Liver (tissue), 8 donors: ENCODE measurements at regions not wholly inside any gene's neighbourhood (a gene's known extent, or its start where the extent isn't known, plus 50 kb on each side); places are given as distances from the start of the nearest gene placed in this dataset.

Source experiments
- DNase-seq: peaks from one replicate; pipeline ENCODE4 v3.0.0-alpha.2; 2017; ENCODE audit warnings: low spot score
- H3K27ac ChIP-seq, 2 donors: one replicate each; pipeline ENCODE4 v1.7.0; 2013; ENCODE audit warnings: inconsistent platforms in 2 of 2, low read length in 2 of 2, control low read depth in 1 of 2, low read depth in 1 of 2, mild to moderate bottlenecking in 1 of 2
- H3K27me3 ChIP-seq, 4 donors: one replicate each; pipeline versions ENCODE4 v1.6.1 to v1.7.0; 2013; ENCODE audit warnings: low read length in 3 of 4, inconsistent platforms in 1 of 4, mild to moderate bottlenecking in 1 of 4, moderate library complexity in 1 of 4; ENCODE audit not compliant: control insufficient read depth in 4 of 4, insufficient read depth in 4 of 4
- H3K36me3 ChIP-seq, 4 donors: one replicate each; pipeline versions ENCODE4 v1.6.1 to v1.7.0; 2013; ENCODE audit warnings: low read length in 3 of 4, mild to moderate bottlenecking in 3 of 4, low read depth in 1 of 4, moderate library complexity in 1 of 4; ENCODE audit not compliant: control insufficient read depth in 4 of 4, insufficient read depth in 3 of 4
- H3K4me1 ChIP-seq, 4 donors: one replicate each; pipeline versions ENCODE4 v1.6.1 to v1.7.0; 2013; ENCODE audit warnings: low read length in 3 of 4, mild to moderate bottlenecking in 3 of 4, moderate library complexity in 1 of 4; ENCODE audit not compliant: control insufficient read depth in 4 of 4, insufficient read depth in 4 of 4
- H3K4me3 ChIP-seq, 3 donors: one replicate each; pipeline versions ENCODE4 v1.6.1 to v1.7.0; 2013; ENCODE audit warnings: low read length in 3 of 3, control low read depth in 1 of 3, low read depth in 1 of 3, mild to moderate bottlenecking in 1 of 3
- H3K9ac ChIP-seq, 2 donors: one replicate each; pipeline ENCODE4 v1.7.0; 2013; ENCODE audit warnings: low read length in 2 of 2, mild to moderate bottlenecking in 2 of 2, moderate library complexity in 2 of 2, control low read depth in 1 of 2, low read depth in 1 of 2
- H3K9me3 ChIP-seq, 4 donors: one replicate each; pipeline versions ENCODE4 v1.6.1 to v1.7.0; 2013; ENCODE audit warnings: low read length in 3 of 4; ENCODE audit not compliant: control insufficient read depth in 4 of 4
- ATF3 ChIP-seq: IDR thresholded peaks from 2 replicates; pipeline ENCODE4 v1.6.1; 2016; ENCODE audit warnings: antibody characterized with exemption
- CTCF ChIP-seq: fragments of 150-350 bp; IDR thresholded peaks from 2 replicates; pipeline ENCODE4 v1.5.1; 2017; ENCODE audit warnings: improper control_type of control experiment, low read depth, low read length; ENCODE audit not compliant: missing input control
- EGR1 ChIP-seq, 2 donors: IDR thresholded peaks; 2 replicates each; pipeline ENCODE4 v1.6.1; 2016 to 2018; ENCODE audit warnings: antibody characterized with exemption in 2 of 2, low read depth in 2 of 2
- FOXA1 ChIP-seq: IDR thresholded peaks from 2 replicates; pipeline ENCODE4 v1.6.1; 2016; ENCODE audit warnings: antibody characterized with exemption
- GABPA ChIP-seq, 2 donors: IDR thresholded peaks in 1 of 2; conservative IDR thresholded peaks in 1 of 2; 2 replicates each; pipeline ENCODE4 v1.6.1; 2016; ENCODE audit warnings: antibody characterized with exemption in 2 of 2, mild to moderate bottlenecking in 1 of 2, moderate library complexity in 1 of 2
- HNF4G ChIP-seq: IDR thresholded peaks from 2 replicates; pipeline ENCODE4 v1.6.1; 2016; ENCODE audit warnings: antibody characterized with exemption
- JUND ChIP-seq, 2 donors: IDR thresholded peaks; 2 replicates each; pipeline ENCODE4 v1.6.1; 2016; ENCODE audit warnings: antibody characterized with exemption in 2 of 2
- MAX ChIP-seq: IDR thresholded peaks from 2 replicates; pipeline ENCODE4 v1.6.1; 2016; ENCODE audit warnings: antibody characterized with exemption
- NR2F2 ChIP-seq: IDR thresholded peaks from 2 replicates; pipeline ENCODE4 v1.6.1; 2016; ENCODE audit warnings: antibody characterized with exemption
- RAD21 ChIP-seq, 2 donors: IDR thresholded peaks; 2 replicates each; pipeline ENCODE4 v1.6.1; 2016; ENCODE audit warnings: antibody characterized with exemption in 2 of 2, mild to moderate bottlenecking in 2 of 2
- RXRA ChIP-seq, 2 donors: IDR thresholded peaks; 2 replicates each; pipeline ENCODE4 v1.6.1; 2017 to 2018; ENCODE audit warnings: antibody characterized with exemption in 2 of 2, mild to moderate bottlenecking in 1 of 2
- SP1 ChIP-seq: IDR thresholded peaks from 2 replicates; pipeline ENCODE4 v1.6.1; 2018; ENCODE audit warnings: antibody characterized with exemption, mild to moderate bottlenecking
- TAF1 ChIP-seq: conservative IDR thresholded peaks from 2 replicates; pipeline ENCODE4 v1.6.1; 2016; ENCODE audit warnings: antibody characterized with exemption, mild to moderate bottlenecking
- YY1 ChIP-seq: IDR thresholded peaks from 2 replicates; pipeline ENCODE4 v1.6.1; 2016; ENCODE audit warnings: antibody characterized with exemption, mild to moderate bottlenecking
- ZBTB33 ChIP-seq: IDR thresholded peaks from 2 replicates; pipeline ENCODE4 v1.6.1; 2016; ENCODE audit warnings: antibody characterized with exemption
- WGBS: extraction: QIAGEN DNeasy Blood & Tissue Kit; methylation state at CpG from one replicate; pipeline ENCODE4 v1.1.7; 2013; 5-methylcytosine and 5-hydroxymethylcytosine counted together
- donor health status: healthy.
- donor health status: healthy.
- donor health status: healthy.
- donor health status: healthy.
- donor health status: healthy.

- H3K36me3 ChIP-seq: no peaks in the 10 kb centered on the region
- no peak overlapping the region for H3K4me3 ChIP-seq
- no peaks in the 10 kb centered on the region for H3K9me3 ChIP-seq
- H3K9ac ChIP-seq: no peak overlapping the region
- H3K27ac ChIP-seq: no peak overlapping the region
- no peaks in the 10 kb centered on the region for H3K27me3 ChIP-seq
- no peak for DNase-seq
- no peaks in the 10 kb centered on the region for H3K4me1 ChIP-seq
- TF ChIP-seq GABPA (IDR thresholded peaks at IDR 0.05 in 1 of 2, conservative IDR thresholded peaks at IDR 0.05 in 1 of 2): no peak
- no peak for TF ChIP-seq RAD21 (IDR thresholded peaks at IDR 0.05)
- no peak for TF ChIP-seq YY1
- no peak for TF ChIP-seq CTCF
- TF ChIP-seq ATF3: no peak
- WGBS: 94% methylated on average over 2 of the region's 2 CpGs
Observed at GRCh38 chr2:60379684-60380083, 173.8 kb downstream of the BCL11A start.

GRCh38 chr2:60379216-60379615 is 174.2 kb downstream of the BCL11A start:
- Histone ChIP-seq H3K27ac (no peak overlapping the region), H3K36me3 (no peaks in the 10 kb centered on the region), H3K4me1 (no peaks in the 10 kb centered on the region), H3K9me3 (no peaks in the 10 kb centered on the region), H3K9ac (no peak overlapping the region), H3K27me3 (no peaks in the 10 kb centered on the region), H3K4me3 (no peak overlapping the region)
- WGBS: 75% methylated on average over 7 of the region's 7 CpGs
- no peak for DNase-seq
- TF ChIP-seq ZBTB33 (no peak), CTCF (no peak), RXRA (IDR thresholded peaks at IDR 0.05) (no peak), GABPA (IDR thresholded peaks at IDR 0.05 in 1 of 2, conservative IDR thresholded peaks at IDR 0.05 in 1 of 2) (no peak), SP1 (no peak), NR2F2 (no peak), TAF1 (no peak), FOXA1 (no peak), RAD21 (IDR thresholded peaks at IDR 0.05) (no peak)

- WGBS: 90% methylated on average over 3 of the region's 3 CpGs
Observed at GRCh38 chr2:60377825-60378224, 175.6 kb downstream of the BCL11A start.

More at GRCh38 chr2:60377825-60378224, 175.6 kb downstream of the BCL11A start:
- no peak for TF ChIP-seq EGR1 (IDR thresholded peaks at IDR 0.05; ENCODE audit: low read depth in 2 of 2)
- no peak for TF ChIP-seq TAF1
- TF ChIP-seq MAX: no peak
- no peak for TF ChIP-seq FOXA1
- no peak for TF ChIP-seq ATF3
- no peak for TF ChIP-seq HNF4G
- no peak for TF ChIP-seq RXRA (IDR thresholded peaks at IDR 0.05)
- TF ChIP-seq CTCF: no peak
- no peak for TF ChIP-seq JUND (IDR thresholded peaks at IDR 0.05)
- TF ChIP-seq RAD21 (IDR thresholded peaks at IDR 0.05): no peak
- TF ChIP-seq ZBTB33: no peak
- no peak for TF ChIP-seq YY1
- TF ChIP-seq SP1: no peak
- Histone ChIP-seq H3K27ac (no peak overlapping the region), H3K4me1 (no peaks in the 10 kb centered on the region), H3K9me3 (no peaks in the 10 kb centered on the region), H3K9ac (no peak overlapping the region), H3K27me3 (no peaks in the 10 kb centered on the region), H3K36me3 (no peaks in the 10 kb centered on the region), H3K4me3 (no peak overlapping the region)
- no peak for DNase-seq
